ES-I3 (cell line): ENCODE measurements at regions not wholly inside any gene's neighbourhood (a gene's known extent, or its start where the extent isn't known, plus 50 kb on each side); places are given as distances from the start of the nearest gene placed in this dataset.

Source experiments
- H3K36me3 ChIP-seq: 2 replicates; pipeline ENCODE4 v1.6.1; 2013; ENCODE audit warnings: mild to moderate bottlenecking, low read length, control low read depth, moderate library complexity; ENCODE audit not compliant: insufficient read depth
- H3K4me1 ChIP-seq: 2 replicates; pipeline ENCODE4 v1.6.1; 2013; ENCODE audit warnings: mild to moderate bottlenecking, control low read depth, low read length; ENCODE audit not compliant: insufficient read depth
- H3K9ac ChIP-seq: 2 replicates; pipeline ENCODE4 v1.6.1; 2013; ENCODE audit warnings: low read depth, mild to moderate bottlenecking, low read length, moderate library complexity
- H3K9me3 ChIP-seq: 2 replicates; pipeline ENCODE4 v1.6.1; 2013; ENCODE audit warnings: mild to moderate bottlenecking, low read length, moderate library complexity; ENCODE audit not compliant: control insufficient read depth, insufficient read depth

DNA sequence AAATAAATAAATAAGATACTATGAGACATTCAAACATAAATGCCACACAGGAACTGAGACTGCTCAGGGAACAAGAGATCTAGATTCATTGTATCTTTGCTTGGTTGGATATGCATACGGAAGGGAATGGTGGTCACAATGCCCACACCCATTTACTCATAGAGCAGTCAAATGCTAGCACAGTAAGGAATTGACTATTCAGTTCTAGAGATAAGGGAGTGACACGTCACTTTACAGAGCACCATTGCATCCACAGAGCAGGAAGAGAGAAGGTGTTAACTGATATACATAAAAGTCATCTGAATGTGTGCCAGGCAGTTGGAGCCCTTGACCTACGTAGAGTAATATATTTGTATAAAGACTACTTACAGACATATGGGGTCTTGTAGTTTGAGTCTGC, 530.0 kb upstream of the NOVA1 start:
- Histone ChIP-seq H3K9ac (no peak overlapping the region), H3K4me1 (no peaks in the 10 kb centered on the region), H3K9me3 (no peaks in the 10 kb centered on the region), H3K36me3 (no peaks in the 10 kb centered on the region)

DNA sequence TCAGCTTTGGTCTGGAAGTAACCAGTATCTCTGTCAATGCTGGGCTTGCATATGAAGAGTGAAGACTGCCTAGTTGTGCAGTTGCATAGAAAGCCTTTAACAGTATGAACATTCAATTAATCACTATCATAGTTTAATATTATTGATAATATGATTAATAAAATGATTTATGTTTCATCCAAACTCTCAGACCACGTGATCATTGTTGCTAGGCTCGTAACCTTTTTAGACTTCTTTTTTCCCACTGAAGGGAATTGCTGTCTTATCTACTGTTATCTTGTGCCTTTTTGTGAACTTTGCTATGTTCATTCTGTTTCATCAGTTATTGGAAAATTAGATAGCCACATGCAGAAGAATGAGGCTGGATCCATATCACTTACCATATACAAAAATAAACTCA, 536.4 kb upstream of the NOVA1 start:
- no peak overlapping the region for H3K9ac ChIP-seq
- no peaks in the 10 kb centered on the region for H3K36me3 ChIP-seq
- H3K4me1 ChIP-seq: no peaks in the 10 kb centered on the region
- no peaks in the 10 kb centered on the region for H3K9me3 ChIP-seq

DNA sequence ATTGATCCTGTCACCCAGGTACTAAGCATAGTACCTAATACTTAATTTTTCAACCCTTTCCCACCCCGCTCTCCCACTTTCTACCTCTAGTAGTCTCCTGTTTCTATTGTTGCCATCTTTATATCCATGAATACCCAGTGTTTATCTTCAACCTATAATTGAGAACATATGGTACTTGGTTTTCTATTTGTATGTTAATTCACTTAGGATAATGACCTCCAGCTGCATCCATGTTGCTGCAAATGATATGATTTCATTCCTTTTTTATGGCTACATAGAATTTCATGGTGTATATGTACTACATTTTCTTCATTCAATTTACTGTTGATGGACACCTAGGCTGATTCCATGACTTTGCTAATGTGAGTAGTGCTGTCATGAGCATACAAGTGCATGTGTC, 547.3 kb upstream of the NOVA1 start:
- Histone ChIP-seq H3K4me1 (no peaks in the 10 kb centered on the region), H3K9me3 (no peaks in the 10 kb centered on the region), H3K9ac (no peak overlapping the region), H3K36me3 (no peaks in the 10 kb centered on the region)

DNA sequence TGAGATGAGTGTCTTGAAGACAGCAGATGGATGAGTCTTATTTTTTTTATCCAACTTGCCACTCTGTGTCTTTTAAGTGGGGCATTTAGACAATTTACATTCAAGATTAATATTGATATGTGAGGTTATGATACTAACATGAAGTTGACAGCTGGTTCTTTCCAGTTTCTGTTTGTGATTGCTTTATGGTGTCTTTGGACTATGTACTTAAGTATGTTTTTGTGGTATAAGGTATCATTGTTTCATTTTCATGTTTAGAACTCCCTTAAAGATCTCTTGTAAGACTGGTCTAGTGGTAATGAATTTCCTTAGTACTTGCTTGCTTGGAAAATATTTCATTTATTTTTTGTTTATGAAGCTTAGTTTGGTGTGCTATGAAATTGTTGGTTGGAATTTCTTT, 550.3 kb upstream of the NOVA1 start:
- H3K36me3 ChIP-seq: no peaks in the 10 kb centered on the region
- no peaks in the 10 kb centered on the region for H3K9me3 ChIP-seq
- H3K9ac ChIP-seq: no peak overlapping the region
- no peaks in the 10 kb centered on the region for H3K4me1 ChIP-seq

DNA sequence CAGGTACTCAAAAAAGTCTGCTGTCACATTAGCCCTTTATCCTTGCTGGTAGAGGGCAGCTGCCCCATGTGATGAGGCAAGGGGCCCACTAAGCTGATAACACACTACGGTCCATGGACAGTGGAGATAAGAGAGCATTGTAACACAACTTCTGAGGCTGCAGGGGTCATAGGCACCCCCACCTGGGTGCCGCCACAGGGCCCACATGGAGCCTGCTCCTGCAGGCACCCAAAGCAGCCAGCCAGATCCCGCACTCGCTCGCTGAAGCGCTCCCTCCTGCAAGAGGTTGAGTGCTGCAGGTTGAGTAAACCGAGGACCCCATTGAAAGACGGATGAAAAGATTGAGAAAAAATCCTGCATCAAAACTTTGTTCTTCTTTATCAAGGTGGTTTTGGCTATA, 566.3 kb upstream of the NOVA1 start:
- no peaks in the 10 kb centered on the region for H3K4me1 ChIP-seq

DNA sequence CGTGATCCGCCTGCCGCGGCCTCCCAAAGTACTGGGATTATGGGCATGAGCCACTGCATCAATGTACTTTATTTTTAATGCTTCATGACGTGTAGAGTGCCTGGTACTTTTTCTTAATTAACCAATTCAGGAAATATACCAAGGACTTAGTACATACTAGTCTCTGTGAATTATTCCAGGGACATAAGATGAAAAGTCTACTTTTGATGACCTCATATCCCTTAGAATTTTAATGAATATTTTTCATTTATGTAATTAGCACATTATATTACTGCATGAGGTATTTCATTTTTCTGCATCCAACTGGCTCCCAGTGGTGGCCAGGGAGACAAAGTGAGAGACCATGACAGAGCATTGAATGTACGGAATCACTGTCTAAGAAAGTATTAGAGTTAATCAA, 577.7 kb upstream of the NOVA1 start:
- Histone ChIP-seq H3K36me3 (no peaks in the 10 kb centered on the region), H3K4me1 (no peaks in the 10 kb centered on the region), H3K9me3 (no peaks in the 10 kb centered on the region; the same call in 1 of the 2 replicates), H3K9ac (no peak overlapping the region)

More for the DNA sequence above, 566.3 kb upstream of the NOVA1 start:
- Histone ChIP-seq H3K36me3 (no peaks in the 10 kb centered on the region), H3K9me3 (no peaks in the 10 kb centered on the region), H3K9ac (no peak overlapping the region)

DNA sequence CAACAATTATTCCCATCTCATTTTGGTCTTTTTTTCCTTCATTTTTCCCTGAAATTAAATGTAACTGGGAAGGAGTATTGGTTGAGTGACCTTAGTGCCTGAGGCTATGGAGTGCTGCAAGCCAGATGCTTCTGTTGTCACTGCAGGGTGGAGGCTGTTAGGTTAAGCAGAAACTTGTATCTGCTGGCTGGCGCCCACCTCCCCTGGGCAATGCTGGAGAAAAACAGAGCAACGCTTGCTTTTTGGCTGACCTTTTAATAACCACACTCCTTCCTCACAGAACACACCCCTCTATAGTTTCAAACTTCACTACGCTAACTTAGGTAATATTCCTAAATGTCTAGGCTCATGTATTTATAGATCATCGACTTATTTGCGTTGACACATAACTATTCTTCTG, 583.5 kb upstream of the NOVA1 start:
- H3K9ac ChIP-seq: no peak overlapping the region
- no peaks in the 10 kb centered on the region for H3K9me3 ChIP-seq
- H3K4me1 ChIP-seq: no peaks in the 10 kb centered on the region
- H3K36me3 ChIP-seq: no peaks in the 10 kb centered on the region

DNA sequence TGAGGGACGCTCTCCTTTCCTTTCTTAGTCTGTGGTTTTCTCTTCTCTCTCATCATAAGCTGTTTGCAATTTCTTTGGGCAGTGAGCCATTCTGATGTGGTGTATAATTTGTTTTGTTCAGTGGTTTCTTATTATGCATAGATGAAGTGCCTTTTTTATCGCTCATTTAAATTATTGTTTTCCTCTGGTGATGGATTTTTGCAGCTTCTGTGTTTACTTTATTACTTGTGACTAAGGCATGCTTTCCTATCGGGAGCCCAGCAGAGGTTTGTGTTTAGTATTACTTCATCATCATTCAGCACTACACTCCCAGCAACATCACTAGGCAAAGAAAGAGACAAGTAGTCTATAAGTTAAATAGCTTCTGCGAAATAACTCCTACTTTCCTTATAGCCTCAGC, 586.6 kb upstream of the NOVA1 start:
- Histone ChIP-seq H3K36me3 (no peaks in the 10 kb centered on the region), H3K4me1 (no peaks in the 10 kb centered on the region), H3K9me3 (no peaks in the 10 kb centered on the region), H3K9ac (no peak overlapping the region)

DNA sequence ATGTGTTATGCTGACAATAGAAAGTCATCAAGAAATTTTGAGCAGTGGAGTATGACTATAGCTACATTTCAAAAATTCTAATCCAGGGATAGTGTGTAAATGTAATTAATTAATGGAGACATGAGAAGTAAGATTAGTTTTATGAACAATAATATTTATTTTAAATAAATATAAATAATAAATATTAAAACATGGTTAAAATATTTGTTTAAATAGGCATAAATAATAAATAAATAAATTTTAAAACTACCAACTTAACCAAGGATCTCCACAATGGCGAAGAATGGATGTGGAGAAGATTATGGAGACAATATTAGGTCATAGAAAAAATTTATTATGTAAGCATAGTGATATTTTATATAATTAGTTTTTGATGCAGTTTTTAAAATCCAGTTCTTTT, 588.2 kb upstream of the NOVA1 start:
- Histone ChIP-seq H3K4me1 (no peaks in the 10 kb centered on the region), H3K9me3 (no peaks in the 10 kb centered on the region), H3K9ac (no peak overlapping the region), H3K36me3 (no peaks in the 10 kb centered on the region)

DNA sequence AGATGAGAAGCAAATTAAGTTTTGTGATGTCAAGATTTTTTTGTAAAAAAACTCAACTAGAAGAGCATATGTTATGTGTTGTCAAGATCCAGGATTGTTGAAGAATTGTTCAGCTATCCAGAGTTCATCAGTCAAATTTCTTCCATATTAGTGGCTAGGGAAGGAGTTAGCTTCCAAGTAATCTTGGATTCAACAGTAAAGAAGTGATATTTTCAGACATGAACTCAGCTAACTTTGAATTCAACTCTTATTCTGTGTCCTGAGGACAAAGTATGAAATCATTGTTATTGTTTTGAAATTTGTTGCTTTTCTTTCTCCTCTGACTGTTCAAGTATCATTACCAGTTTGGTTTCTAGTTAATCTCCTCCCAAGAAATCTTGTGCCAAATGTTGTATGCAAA, 589.3 kb upstream of the NOVA1 start:
- no peaks in the 10 kb centered on the region for H3K36me3 ChIP-seq
- H3K9ac ChIP-seq: no peak overlapping the region
- H3K4me1 ChIP-seq: no peaks in the 10 kb centered on the region
- H3K9me3 ChIP-seq: no peaks in the 10 kb centered on the region

DNA sequence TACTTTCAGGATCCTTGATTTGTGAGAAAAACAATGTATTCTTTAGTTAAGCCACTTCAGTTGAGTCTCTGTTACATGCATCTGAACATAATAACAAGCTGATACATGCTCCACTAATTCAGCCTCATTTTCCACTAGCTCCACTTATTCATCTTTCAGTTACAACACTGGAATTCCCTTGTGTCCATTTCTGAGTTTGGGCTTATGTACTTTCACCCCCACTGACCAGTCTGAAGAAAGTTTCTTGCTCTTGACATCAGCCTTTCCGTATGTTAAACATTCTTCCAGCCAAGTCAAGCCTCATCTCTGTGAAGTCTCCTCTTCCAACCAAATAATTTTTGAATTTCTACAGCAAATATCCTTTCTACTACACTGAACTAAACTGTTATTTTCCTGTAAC, 592.5 kb upstream of the NOVA1 start:
- no peaks in the 10 kb centered on the region for H3K36me3 ChIP-seq
- no peaks in the 10 kb centered on the region for H3K9me3 ChIP-seq
- no peaks in the 10 kb centered on the region for H3K4me1 ChIP-seq
- H3K9ac ChIP-seq: no peak overlapping the region

DNA sequence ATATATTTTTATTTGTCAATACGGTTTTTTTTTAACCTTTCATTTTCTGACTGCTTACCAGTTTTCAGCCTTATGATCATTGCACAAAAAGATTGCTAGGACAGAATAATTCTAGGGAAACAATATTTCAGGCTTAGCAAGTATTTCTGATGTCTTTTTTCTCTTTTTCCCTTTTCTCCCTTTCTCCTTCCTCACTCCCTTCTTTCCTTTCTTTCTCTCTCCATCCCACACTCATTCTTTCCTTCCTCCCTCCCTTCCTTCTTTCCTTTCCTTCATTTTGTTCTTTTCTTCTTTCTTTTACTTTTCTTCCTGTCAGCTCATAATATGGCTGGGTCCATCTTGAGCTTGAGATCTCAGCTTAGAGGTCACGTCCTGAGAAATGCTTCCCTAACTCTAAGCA, 601.4 kb upstream of the NOVA1 start:
- no peaks in the 10 kb centered on the region for H3K9me3 ChIP-seq
- no peak overlapping the region for H3K9ac ChIP-seq

DNA sequence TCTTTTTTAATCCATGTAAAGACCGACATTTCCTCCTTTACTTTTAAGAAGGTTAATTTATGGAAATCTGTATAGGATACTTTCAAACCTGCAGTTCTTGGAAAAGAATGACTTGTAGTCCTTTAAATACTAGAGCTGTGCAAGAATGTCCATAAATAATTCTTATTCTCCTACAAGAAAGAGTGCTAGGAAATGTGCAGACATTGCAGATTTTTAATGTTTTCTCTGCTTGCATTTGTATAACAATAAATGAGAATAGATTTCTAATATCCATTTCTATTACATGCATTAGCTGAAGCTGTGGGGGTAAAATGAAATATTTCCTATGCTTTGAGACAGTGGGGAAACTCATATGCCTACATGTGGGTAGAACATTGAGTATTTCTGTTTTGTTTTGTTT, 607.2 kb upstream of the NOVA1 start:
- Histone ChIP-seq H3K36me3 (no peaks in the 10 kb centered on the region), H3K9me3 (no peaks in the 10 kb centered on the region), H3K4me1 (no peaks in the 10 kb centered on the region), H3K9ac (no peak overlapping the region)

More for the DNA sequence above, 601.4 kb upstream of the NOVA1 start:
- Histone ChIP-seq H3K4me1 (no peaks in the 10 kb centered on the region), H3K36me3 (no peaks in the 10 kb centered on the region)

DNA sequence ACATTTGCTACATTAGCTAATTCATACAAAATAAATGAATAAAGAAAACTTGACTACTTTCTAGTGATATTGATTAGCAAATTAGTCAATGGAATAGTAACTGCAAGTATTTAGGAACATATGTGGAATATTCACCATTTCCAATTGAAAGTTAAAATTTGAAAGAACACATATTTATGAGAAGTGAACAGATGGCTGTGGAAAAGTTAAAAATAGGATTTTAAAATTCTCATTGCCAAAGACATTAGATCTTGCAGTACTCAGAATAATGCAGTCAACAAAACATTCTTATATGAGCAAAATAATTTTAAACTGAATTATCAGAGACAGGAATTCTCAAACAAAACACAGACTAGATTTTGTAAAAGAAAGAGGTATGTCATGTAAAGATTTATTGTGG, 613.9 kb upstream of the NOVA1 start:
- no peak overlapping the region for H3K9ac ChIP-seq
- H3K4me1 ChIP-seq: no peaks in the 10 kb centered on the region
- no peaks in the 10 kb centered on the region for H3K9me3 ChIP-seq
- H3K36me3 ChIP-seq: no peaks in the 10 kb centered on the region

DNA sequence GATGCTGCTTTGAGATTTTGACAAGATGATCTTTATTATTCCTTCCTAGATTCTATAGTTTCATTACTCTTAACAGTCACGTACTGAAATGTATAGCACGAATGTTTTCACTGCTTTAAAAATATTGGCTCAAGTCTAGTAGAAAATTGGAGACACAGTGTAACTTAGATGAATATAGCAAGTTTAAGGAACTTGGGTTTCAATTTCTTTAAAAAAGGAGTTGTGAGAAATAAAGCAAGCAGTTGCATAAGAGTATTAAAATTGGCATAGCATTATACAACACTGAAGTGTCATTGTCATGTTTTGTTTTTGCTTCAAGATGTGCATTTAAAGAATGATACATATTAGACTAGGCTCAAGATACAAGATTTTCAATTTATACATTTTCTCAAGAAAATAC, 624.8 kb upstream of the NOVA1 start:
- H3K4me1 ChIP-seq: no peaks in the 10 kb centered on the region
- peaks cover 9% of the 10 kb centered on the region for H3K9me3 ChIP-seq
- no peaks in the 10 kb centered on the region for H3K36me3 ChIP-seq
- no peak overlapping the region for H3K9ac ChIP-seq

DNA sequence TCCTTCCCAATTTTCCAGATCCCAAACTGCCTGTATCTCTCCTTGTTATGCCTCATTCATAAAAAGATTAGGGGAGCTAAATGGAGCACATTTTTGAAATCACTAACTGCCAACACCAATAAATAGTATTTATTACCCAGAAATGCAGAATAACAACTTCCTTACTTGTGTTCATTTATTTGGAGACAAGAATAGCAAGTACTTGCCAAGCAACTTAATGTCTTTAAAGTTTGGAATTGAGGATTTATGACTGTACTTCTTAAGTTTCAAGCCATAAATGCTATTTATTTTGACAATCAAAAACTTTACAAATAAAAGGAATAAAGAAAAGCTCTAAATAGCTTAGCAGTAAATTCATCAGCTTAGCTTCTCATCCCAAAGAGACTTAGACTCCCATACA, 626.1 kb upstream of the NOVA1 start:
- Histone ChIP-seq H3K9me3 (peaks cover 9% of the 10 kb centered on the region), H3K36me3 (no peaks in the 10 kb centered on the region), H3K4me1 (no peaks in the 10 kb centered on the region), H3K9ac (no peak overlapping the region)
